Right lobe of liver (tissue), 4 donors: ENCODE measurements at regions not wholly inside any gene's neighbourhood (a gene's known extent, or its start where the extent isn't known, plus 50 kb on each side); places are given as distances from the start of the nearest gene placed in this dataset.

Source experiments
- POLR2A ChIP-seq: fragments of 450-650 bp; IDR thresholded peaks from one replicate; pipeline ENCODE4 v1.6.1; 2017; ENCODE audit warnings: antibody characterized with exemption, mild to moderate bottlenecking
- TF ChIP-seq, protein P1 (sequence below), 4 donors: fragments of 200-600 bp in 3 of 4; fragments of 450-650 bp in 1 of 4; IDR thresholded peaks; one replicate each; pipeline versions ENCODE4 v1.5.1 to v1.8.0; 2016 to 2022; ENCODE audit warnings: antibody characterized with exemption in 4 of 4, mild to moderate bottlenecking in 2 of 4
- donor health status: DM: no; HTN: no; CAD: no.
- donor health status: DM: no; HTN: no; CAD: no.
- donor health status: DM: no; HTN: yes; CAD: no.

DNA sequence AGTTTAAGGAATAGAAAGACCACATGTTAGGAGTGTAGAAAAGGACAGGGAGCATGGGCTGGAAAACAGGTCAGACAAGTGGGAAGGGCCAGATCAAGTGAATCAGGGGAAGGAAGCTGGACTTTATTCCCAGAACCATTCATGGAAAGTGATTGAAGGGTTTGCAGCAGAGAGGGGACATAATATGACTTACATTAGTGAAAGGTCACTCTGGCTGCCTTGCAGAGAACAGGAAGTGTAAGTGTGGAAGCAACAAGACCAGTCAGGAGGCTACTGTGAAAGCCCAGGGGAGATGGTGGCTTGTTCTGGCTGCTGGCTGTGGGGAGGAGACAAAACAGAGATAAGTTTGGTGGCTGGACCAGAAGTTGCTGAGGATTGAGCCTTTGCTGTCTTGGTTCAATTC is 69.1 kb downstream of the VCPKMT start:
- TF ChIP-seq, protein P1, sequence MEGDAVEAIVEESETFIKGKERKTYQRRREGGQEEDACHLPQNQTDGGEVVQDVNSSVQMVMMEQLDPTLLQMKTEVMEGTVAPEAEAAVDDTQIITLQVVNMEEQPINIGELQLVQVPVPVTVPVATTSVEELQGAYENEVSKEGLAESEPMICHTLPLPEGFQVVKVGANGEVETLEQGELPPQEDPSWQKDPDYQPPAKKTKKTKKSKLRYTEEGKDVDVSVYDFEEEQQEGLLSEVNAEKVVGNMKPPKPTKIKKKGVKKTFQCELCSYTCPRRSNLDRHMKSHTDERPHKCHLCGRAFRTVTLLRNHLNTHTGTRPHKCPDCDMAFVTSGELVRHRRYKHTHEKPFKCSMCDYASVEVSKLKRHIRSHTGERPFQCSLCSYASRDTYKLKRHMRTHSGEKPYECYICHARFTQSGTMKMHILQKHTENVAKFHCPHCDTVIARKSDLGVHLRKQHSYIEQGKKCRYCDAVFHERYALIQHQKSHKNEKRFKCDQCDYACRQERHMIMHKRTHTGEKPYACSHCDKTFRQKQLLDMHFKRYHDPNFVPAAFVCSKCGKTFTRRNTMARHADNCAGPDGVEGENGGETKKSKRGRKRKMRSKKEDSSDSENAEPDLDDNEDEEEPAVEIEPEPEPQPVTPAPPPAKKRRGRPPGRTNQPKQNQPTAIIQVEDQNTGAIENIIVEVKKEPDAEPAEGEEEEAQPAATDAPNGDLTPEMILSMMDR (IDR thresholded peaks at IDR 0.05), result no peak
- TF ChIP-seq POLR2A, result no peak
